HG02571 (cell line): ENCODE measurements at regions not wholly inside any gene's neighbourhood (a gene's known extent, or its start where the extent isn't known, plus 50 kb on each side); places are given as distances from the start of the nearest gene placed in this dataset.

Experiments
- ATAC-seq: cut with Tn5 transposase; IDR thresholded peaks from one replicate; pipeline ENCODE4 v1.9.1; 2021; ENCODE audit warnings: mild to moderate bottlenecking, moderate library complexity; ENCODE audit not compliant: unreplicated experiment

GRCh38 chr17:74072340-74072739 is 131.1 kb upstream of the RPL38 start:
- no peak for ATAC-seq

- no peak for ATAC-seq
These were observed 127.0 kb upstream of the RPL38 start for GRCh38 chr17:74076446-74076845.

GRCh38 chr17:74077231-74077630 is 126.2 kb upstream of the RPL38 start:
- no peak for ATAC-seq

GRCh38 chr17:74078363-74078941 is 125.0 kb upstream of the RPL38 start:
- no peak for ATAC-seq

- ATAC-seq: no peak
These were observed 123.8 kb upstream of the RPL38 start for GRCh38 chr17:74079537-74080300.

GRCh38 chr17:74080656-74081582 is 122.6 kb upstream of the RPL38 start:
- no peak for ATAC-seq

- no peak for ATAC-seq
These were observed 120.6 kb upstream of the RPL38 start for GRCh38 chr17:74082886-74083285.

- ATAC-seq: no peak
These were observed 120.2 kb upstream of the RPL38 start for GRCh38 chr17:74083321-74083720.

- no peak for ATAC-seq
These were observed 118.0 kb upstream of the RPL38 start for GRCh38 chr17:74085434-74085833.

GRCh38 chr17:74087002-74087585 is 116.4 kb upstream of the RPL38 start:
- no peak for ATAC-seq

- ATAC-seq: no peak
These were observed 115.1 kb upstream of the RPL38 start for GRCh38 chr17:74088285-74088933.

- no peak for ATAC-seq
These were observed 114.5 kb upstream of the RPL38 start for GRCh38 chr17:74088934-74089329.

- ATAC-seq: no peak
These were observed 114.1 kb upstream of the RPL38 start for GRCh38 chr17:74089380-74089779.

GRCh38 chr17:74089869-74090464 is 113.5 kb upstream of the RPL38 start:
- ATAC-seq: no peak

- ATAC-seq: no peak
These were observed 108.8 kb upstream of the RPL38 start for GRCh38 chr17:74094651-74095050.

- no peak for ATAC-seq
These were observed 107.0 kb upstream of the RPL38 start for GRCh38 chr17:74096456-74096855.

- no peak for ATAC-seq
These were observed 105.9 kb upstream of the RPL38 start for GRCh38 chr17:74097450-74098135.

GRCh38 chr17:74098136-74099024 is 105.1 kb upstream of the RPL38 start:
- ATAC-seq: no peak
